ENCODE measurements at regions not wholly inside any gene's neighbourhood (a gene's known extent, or its start where the extent isn't known, plus 50 kb on each side); places are given as distances from the start of the nearest gene placed in this dataset.

GRCh38 chr9:82234160-82234943 is 245.8 kb downstream of the SPATA31D1 start:
- Mint-ChIP-seq H3K4me1 (no peaks in the 10 kb centered on the region), H3K4me3 (no peak overlapping the region), H3K36me3 (peaks cover 0 to 4% (median 4%) of the 10 kb centered on the region in 3 donors), H3K27ac (no peak overlapping the region), H3K9me3 (peaks cover 17 to 49% (median 35%) of the 10 kb centered on the region in 6 donors), H3K27me3 (ENCODE audit: low read depth in 3 of 3) (no peaks in the 10 kb centered on the region)
- DNase-seq: no peak

GRCh38 chr9:82242285-82242963 is 253.9 kb downstream of the SPATA31D1 start:
- Mint-ChIP-seq H3K9me3 (peaks cover 11 to 35% (median 23%) of the 10 kb centered on the region in 6 donors), H3K4me3 (no peak overlapping the region), H3K4me1 (no peaks in the 10 kb centered on the region), H3K27ac (no peak overlapping the region), H3K36me3 (peaks cover 0 to 5% (median 0%) of the 10 kb centered on the region in 3 donors), H3K27me3 (ENCODE audit: low read depth in 3 of 3) (peaks cover 0 to 5% (median 0%) of the 10 kb centered on the region in 3 donors)
- DNase-seq: no peak

GRCh38 chr9:82247318-82247717 is 258.7 kb downstream of the SPATA31D1 start:
- Mint-ChIP-seq H3K4me1 (no peaks in the 10 kb centered on the region), H3K4me3 (no peak overlapping the region), H3K9me3 (peaks cover 4 to 24% (median 7%) of the 10 kb centered on the region in 6 donors), H3K36me3 (no peaks in the 10 kb centered on the region), H3K27me3 (ENCODE audit: low read depth in 3 of 3) (peaks cover 0 to 5% (median 0%) of the 10 kb centered on the region in 3 donors), H3K27ac (no peak overlapping the region)
- no peak for DNase-seq

GRCh38 chr9:82252116-82252515 is 263.5 kb downstream of the SPATA31D1 start:
- Mint-ChIP-seq H3K4me1 (no peaks in the 10 kb centered on the region), H3K27ac (no peak overlapping the region), H3K9me3 (peaks cover 0 to 4% (median 0%) of the 10 kb centered on the region in 6 donors), H3K36me3 (no peaks in the 10 kb centered on the region), H3K27me3 (ENCODE audit: low read depth in 3 of 3) (no peaks in the 10 kb centered on the region), H3K4me3 (no peak overlapping the region)
- no peak for DNase-seq

DNA sequence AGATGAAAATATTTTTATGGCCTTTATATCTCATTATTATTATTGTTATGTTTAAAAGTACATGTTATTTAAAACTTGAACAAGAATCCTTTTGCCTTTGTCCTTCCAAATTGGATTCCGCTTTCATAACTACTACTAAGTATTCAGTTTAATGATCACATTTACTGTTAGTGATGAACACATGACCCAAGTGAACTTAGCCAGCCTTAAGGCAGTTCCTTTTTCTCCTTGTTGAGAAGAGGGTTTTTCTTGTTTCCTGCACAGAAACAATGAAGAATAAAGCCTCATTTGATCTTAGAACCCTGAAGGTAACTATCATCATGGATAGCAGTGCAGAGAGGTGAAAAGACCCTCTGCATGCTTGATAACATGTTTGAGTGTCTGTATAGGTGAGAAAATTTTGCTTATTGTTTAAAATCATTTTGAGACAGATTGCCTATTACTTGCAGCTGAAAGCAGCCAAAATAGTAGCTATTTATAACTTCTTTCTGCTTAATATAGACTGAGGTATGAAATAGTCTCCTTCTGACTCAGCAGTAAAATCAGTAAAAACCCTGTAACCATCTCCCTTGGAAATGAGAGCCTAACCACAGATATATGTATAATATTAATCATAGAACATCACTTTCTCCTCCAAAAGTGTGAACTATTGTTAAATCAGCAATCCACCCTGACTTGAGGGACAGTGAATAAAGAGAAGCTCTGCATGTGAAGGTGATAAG is 266.2 kb downstream of the SPATA31D1 start:
- no peaks in the 10 kb centered on the region for H3K9me3 Mint-ChIP-seq
- no peaks in the 10 kb centered on the region for H3K4me1 Mint-ChIP-seq
- H3K27ac Mint-ChIP-seq: no peak overlapping the region
- no peaks in the 10 kb centered on the region for H3K27me3 Mint-ChIP-seq (ENCODE audit: low read depth in 3 of 3)
- no peak overlapping the region for H3K4me3 Mint-ChIP-seq
- no peak for DNase-seq
- no peaks in the 10 kb centered on the region for H3K36me3 Mint-ChIP-seq

DNA sequence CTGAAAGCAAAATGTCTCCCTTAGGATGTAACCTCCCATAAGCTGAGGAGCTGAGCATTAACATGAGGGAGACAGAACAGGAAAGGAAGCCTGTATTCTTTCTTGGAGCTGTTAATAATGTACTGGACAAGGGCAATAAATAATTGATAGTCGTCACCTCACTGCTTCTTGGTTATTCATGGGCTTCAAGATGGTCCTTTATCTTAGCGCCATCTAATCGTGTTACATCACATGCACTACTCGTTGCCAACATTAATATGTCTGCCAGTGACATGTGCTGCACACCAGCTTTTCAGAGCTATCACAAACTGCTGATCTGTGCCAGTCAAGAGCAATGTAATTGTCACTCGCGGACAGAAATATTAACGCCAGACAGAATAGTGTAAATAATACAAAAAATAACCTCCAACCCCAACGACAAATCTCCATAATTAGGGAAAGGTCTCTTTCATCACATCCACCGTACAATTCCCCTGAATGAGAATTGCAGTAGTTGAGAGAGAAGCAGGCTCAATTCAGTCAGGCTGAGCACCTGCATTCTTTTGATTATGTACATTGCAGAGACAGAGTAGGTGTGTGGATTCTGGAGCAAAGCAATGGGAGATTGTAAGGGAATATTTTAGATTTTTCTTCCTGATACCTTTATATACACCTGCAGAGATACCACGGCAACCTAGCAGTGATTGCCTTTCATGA is 267.1 kb downstream of the SPATA31D1 start:
- Mint-ChIP-seq H3K9me3 (no peaks in the 10 kb centered on the region), H3K4me1 (no peaks in the 10 kb centered on the region), H3K4me3 (no peak overlapping the region), H3K27me3 (ENCODE audit: low read depth in 3 of 3) (no peaks in the 10 kb centered on the region), H3K36me3 (no peaks in the 10 kb centered on the region), H3K27ac (no peak overlapping the region)
- no peak for DNase-seq

GRCh38 chr9:82260691-82261090 is 272.1 kb downstream of the SPATA31D1 start:
- Mint-ChIP-seq H3K27ac (no peak overlapping the region), H3K9me3 (no peaks in the 10 kb centered on the region)

DNA sequence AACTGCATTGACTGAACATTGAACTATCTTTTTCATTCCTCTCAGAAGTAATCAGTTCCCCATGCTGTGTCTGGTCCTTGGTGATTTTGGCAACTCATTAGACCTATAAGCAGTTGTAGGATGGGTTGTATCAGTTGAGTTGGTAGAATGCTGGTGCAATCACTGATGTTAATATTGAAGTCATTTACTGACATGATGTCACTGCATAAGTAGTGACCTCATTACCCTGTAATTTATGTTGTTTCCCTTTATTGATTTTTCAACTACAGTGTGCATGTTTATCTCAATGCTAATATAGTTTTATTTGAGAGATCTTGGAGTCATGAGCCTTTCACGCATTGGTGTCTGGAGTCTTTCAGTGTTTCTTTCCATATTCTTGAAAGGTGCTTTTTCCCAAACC is 275.0 kb downstream of the SPATA31D1 start:
- H3K4me1 Mint-ChIP-seq: no peaks in the 10 kb centered on the region
- H3K4me3 Mint-ChIP-seq: no peak overlapping the region
- H3K36me3 Mint-ChIP-seq: no peaks in the 10 kb centered on the region
- no peaks in the 10 kb centered on the region for H3K9me3 Mint-ChIP-seq
- no peak overlapping the region for H3K27ac Mint-ChIP-seq
- DNase-seq: no peak
- H3K27me3 Mint-ChIP-seq (ENCODE audit: low read depth in 3 of 3): peaks cover 0 to 2% (median 0%) of the 10 kb centered on the region in 3 donors

More at GRCh38 chr9:82260691-82261090, 272.1 kb downstream of the SPATA31D1 start:
- Mint-ChIP-seq H3K4me1 (no peaks in the 10 kb centered on the region), H3K4me3 (no peak overlapping the region), H3K36me3 (no peaks in the 10 kb centered on the region), H3K27me3 (ENCODE audit: low read depth in 3 of 3) (peaks cover 0 to 2% (median 0%) of the 10 kb centered on the region in 3 donors)
- no peak for DNase-seq

GRCh38 chr9:82271106-82271561 is 282.6 kb downstream of the SPATA31D1 start:
- no peaks in the 10 kb centered on the region for H3K4me1 Mint-ChIP-seq
- DNase-seq: no peak
- no peak overlapping the region for H3K27ac Mint-ChIP-seq
- no peaks in the 10 kb centered on the region for H3K27me3 Mint-ChIP-seq (ENCODE audit: low read depth in 3 of 3)
- no peaks in the 10 kb centered on the region for H3K36me3 Mint-ChIP-seq
- H3K4me3 Mint-ChIP-seq: no peak overlapping the region
- peaks cover 0 to 5% (median 0%) of the 10 kb centered on the region in 6 donors for H3K9me3 Mint-ChIP-seq

DNA sequence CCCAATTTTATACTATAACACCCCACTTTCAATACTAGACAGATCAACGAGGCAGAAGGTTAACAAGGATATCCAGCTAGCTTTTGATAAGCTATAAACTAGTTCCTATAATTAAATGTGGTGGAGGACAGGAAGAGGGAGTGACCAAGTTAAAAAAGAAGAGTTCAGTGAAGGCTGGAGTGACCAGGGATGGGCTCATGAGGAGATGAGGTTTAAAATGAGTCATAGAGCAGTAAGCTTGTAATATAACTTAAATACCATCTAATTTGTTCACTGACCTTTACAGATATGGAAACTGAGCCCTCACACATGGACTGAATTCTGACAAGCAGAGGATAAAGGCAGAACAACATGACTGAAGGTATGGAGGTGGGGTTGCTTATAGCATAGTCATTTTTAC is 284.5 kb downstream of the SPATA31D1 start:
- H3K4me3 Mint-ChIP-seq: no peak overlapping the region
- H3K9me3 Mint-ChIP-seq: peaks cover 0 to 7% (median under 1%) of the 10 kb centered on the region in 6 donors
- H3K27ac Mint-ChIP-seq: no peak overlapping the region
- H3K36me3 Mint-ChIP-seq: no peaks in the 10 kb centered on the region
- H3K27me3 Mint-ChIP-seq (ENCODE audit: low read depth in 3 of 3): no peaks in the 10 kb centered on the region
- H3K4me1 Mint-ChIP-seq: no peaks in the 10 kb centered on the region
- DNase-seq: no peak

DNA sequence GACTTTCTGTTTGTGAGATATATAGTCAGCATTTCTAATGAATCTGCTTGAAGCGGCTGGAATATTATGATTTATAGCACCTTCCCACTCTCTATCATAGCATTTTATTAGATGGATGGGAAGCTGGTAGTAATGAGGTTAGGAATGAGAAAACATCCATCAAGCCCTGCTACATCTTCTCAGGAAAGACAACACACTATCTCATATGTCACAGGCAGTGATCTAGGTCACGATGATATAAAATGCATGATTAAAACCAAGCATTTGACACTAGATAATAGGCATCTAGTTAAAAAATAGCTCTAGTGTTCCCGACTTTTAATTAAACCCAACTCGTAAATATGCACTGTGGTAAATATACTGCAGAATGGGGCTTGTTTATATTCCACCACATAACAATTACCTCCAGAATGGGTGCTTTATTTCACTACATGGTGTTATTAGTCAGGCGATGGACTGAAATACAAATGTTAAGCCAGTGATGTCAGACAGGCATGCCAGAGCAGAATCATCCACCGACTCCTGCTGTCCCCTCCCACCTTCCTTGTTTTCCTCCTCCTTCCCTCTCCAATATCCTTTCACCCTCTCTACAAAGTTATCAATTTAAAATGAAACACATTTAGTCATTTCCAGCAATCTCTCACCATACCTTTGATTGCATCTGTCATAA is 286.8 kb downstream of the SPATA31D1 start:
- Mint-ChIP-seq H3K9me3 (peaks cover 0 to 10% (median under 1%) of the 10 kb centered on the region in 6 donors), H3K27me3 (ENCODE audit: low read depth in 3 of 3) (peaks cover 0 to 1% (median 0%) of the 10 kb centered on the region in 3 donors), H3K4me3 (no peak overlapping the region), H3K4me1 (no peaks in the 10 kb centered on the region), H3K27ac (no peak overlapping the region), H3K36me3 (no peaks in the 10 kb centered on the region)
- no peak for DNase-seq

- no peak overlapping the region for H3K27ac Mint-ChIP-seq
- no peak overlapping the region for H3K4me3 Mint-ChIP-seq
- no peaks in the 10 kb centered on the region for H3K4me1 Mint-ChIP-seq
- no peak for DNase-seq
- H3K27me3 Mint-ChIP-seq (ENCODE audit: low read depth in 3 of 3): peaks cover 0 to 1% (median 0%) of the 10 kb centered on the region in 3 donors
- H3K9me3 Mint-ChIP-seq: peaks cover 4 to 28% (median 11%) of the 10 kb centered on the region in 6 donors
- no peaks in the 10 kb centered on the region for H3K36me3 Mint-ChIP-seq
These were observed 292.5 kb downstream of the SPATA31D1 start for GRCh38 chr9:82281066-82281465.

DNA sequence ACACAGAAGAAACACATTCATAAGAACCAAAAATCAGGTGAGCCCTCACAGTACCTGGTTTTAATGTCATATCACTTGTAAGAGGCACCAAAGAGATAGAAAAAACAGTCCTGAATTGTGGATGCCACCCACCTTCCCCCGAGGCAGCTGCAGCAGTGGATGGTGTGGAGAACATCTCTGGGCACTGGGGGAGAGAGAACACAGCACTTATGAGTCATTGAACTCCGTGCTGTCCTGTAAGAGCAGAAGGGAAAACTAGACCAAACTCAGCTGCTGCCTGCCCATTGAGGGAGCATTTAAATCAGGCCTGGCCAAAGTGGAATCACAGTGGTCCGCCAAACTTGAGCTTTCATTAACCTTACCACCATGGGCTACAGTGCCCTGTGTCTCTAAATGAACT is 296.2 kb downstream of the SPATA31D1 start:
- Mint-ChIP-seq H3K27ac (no peak overlapping the region), H3K4me3 (no peak overlapping the region), H3K4me1 (no peaks in the 10 kb centered on the region), H3K36me3 (no peaks in the 10 kb centered on the region), H3K9me3 (peaks cover 4 to 39% (median 21%) of the 10 kb centered on the region in 6 donors), H3K27me3 (ENCODE audit: low read depth in 3 of 3) (no peaks in the 10 kb centered on the region)
- DNase-seq: no peak

Data from immature natural killer cell (primary cell).